ENCODE measurements at regions not wholly inside any gene's neighbourhood (a gene's known extent, or its start where the extent isn't known, plus 50 kb on each side); places are given as distances from the start of the nearest gene placed in this dataset.
"Not testable (repeated sequence)": the region's sequence is repeated elsewhere in the genome, so short reads cannot be mapped to it uniquely, and the experiment has no call there.

- DNase-seq, result no peak
Measured at GRCh38 chr2:195270466-195271039, 386.5 kb upstream of the SLC39A10 start.

- DNase-seq, result no peak
Measured at GRCh38 chr2:195269220-195269619, 387.8 kb upstream of the SLC39A10 start.

GRCh38 chr2:195257979-195258378 is 399.0 kb upstream of the SLC39A10 start:
- DNase-seq, result no peak

GRCh38 chr2:195252018-195252417 is 405.0 kb upstream of the SLC39A10 start:
- no peak for DNase-seq

- DNase-seq, result no peak
Measured at GRCh38 chr2:195251214-195251613, 405.8 kb upstream of the SLC39A10 start.

GRCh38 chr2:195238826-195239225 is 418.2 kb upstream of the SLC39A10 start:
- DNase-seq, result no peak

- no peak for DNase-seq
Measured at GRCh38 chr2:195238379-195238778, 418.6 kb upstream of the SLC39A10 start.

GRCh38 chr2:195228547-195228946 is 428.5 kb upstream of the SLC39A10 start:
- not testable (repeated sequence) for DNase-seq

- no peak for DNase-seq
Measured at GRCh38 chr2:195214072-195214471, 443.0 kb upstream of the SLC39A10 start.

- DNase-seq, result no peak
Measured at GRCh38 chr2:195212586-195212985, 444.4 kb upstream of the SLC39A10 start.

- no peak for DNase-seq
Measured at GRCh38 chr2:195202163-195202845, 454.7 kb upstream of the SLC39A10 start.

- no peak for DNase-seq
Measured at GRCh38 chr2:195199864-195200263, 457.2 kb upstream of the SLC39A10 start.

GRCh38 chr2:195181059-195181705 is 475.8 kb upstream of the SLC39A10 start:
- no peak for DNase-seq

- no peak for DNase-seq
Measured at GRCh38 chr2:195168369-195168768, 488.7 kb upstream of the SLC39A10 start.

- no peak for DNase-seq
Measured at GRCh38 chr2:195164930-195165329, 492.1 kb upstream of the SLC39A10 start.

GRCh38 chr2:195162918-195163317 is 494.1 kb upstream of the SLC39A10 start:
- DNase-seq, result no peak

- DNase-seq, result no peak
Measured at GRCh38 chr2:195162194-195162593, 494.8 kb upstream of the SLC39A10 start.

GRCh38 chr2:195160963-195161362 is 496.1 kb upstream of the SLC39A10 start:
- DNase-seq, result no peak

GRCh38 chr2:195151711-195152110 is 505.3 kb upstream of the SLC39A10 start:
- DNase-seq, result no peak

GRCh38 chr2:195150819-195151218 is 506.2 kb upstream of the SLC39A10 start:
- no peak for DNase-seq

- DNase-seq, result no peak
Measured at GRCh38 chr2:195148004-195148403, 509.0 kb upstream of the SLC39A10 start.

- DNase-seq, result no peak
Measured at GRCh38 chr2:195146761-195147541, 510.1 kb upstream of the SLC39A10 start.

GRCh38 chr2:195138435-195138834 is 518.6 kb upstream of the SLC39A10 start:
- DNase-seq, result no peak

- not testable (repeated sequence) for DNase-seq
Measured at GRCh38 chr2:195125889-195126288, 531.1 kb upstream of the SLC39A10 start.

Data from stimulated activated CD4-positive, alpha-beta T cell treated with anti-CD3 and anti-CD28 coated beads, Interleukin-4, amount 100 ng/mL, for 1 hour (primary cell).